NK-92 treated with Interleukin-12 subunit alpha and Interleukin-12 subunit beta, amount 100 ng/mL, for 24 hours (cell line): ENCODE measurements at regions not wholly inside any gene's neighbourhood (a gene's known extent, or its start where the extent isn't known, plus 50 kb on each side); places are given as distances from the start of the nearest gene placed in this dataset.

Source experiments
- DNase-seq: peaks from one replicate; lab custom pipeline; 2025; lab: John Stamatoyannopoulos, UW

GRCh38 chr11:109864151-109864661 lies 229.0 kb upstream of the ZC3H12C start:
- no peak for DNase-seq

DNA sequence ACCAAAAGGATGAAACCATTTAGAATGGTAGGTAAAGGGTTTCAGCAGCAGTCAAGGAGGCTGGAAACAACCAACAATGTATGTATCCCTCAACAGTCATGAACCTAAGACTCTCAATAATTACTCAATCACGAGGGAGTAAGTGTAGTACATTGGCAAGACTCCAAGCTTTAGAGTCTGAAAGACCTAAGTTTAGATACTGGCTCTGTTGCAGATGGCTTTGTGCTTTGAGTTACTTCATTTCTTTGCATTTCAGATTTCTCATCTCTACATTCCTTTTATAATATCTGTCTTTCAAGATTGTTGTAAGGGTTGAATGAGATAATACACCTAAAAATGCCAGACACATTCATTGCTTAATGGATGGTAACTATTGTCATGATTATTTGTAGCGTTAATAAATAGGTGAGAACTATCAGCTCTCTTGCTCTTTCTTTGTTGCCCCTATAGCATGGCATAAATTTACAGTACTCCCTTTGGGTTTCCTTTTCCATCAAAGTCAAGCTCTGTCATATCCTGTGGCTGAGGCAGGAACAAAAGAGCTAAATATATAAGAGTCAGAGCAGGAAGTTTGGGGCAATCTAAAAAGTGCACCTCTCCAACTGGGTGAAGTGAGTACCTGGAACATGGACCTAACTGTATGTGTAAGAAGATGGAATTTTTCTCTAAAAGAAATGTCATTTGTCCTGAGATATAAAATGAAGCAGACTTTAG lies 228.2 kb upstream of the ZC3H12C start:
- DNase-seq = no peak

DNA sequence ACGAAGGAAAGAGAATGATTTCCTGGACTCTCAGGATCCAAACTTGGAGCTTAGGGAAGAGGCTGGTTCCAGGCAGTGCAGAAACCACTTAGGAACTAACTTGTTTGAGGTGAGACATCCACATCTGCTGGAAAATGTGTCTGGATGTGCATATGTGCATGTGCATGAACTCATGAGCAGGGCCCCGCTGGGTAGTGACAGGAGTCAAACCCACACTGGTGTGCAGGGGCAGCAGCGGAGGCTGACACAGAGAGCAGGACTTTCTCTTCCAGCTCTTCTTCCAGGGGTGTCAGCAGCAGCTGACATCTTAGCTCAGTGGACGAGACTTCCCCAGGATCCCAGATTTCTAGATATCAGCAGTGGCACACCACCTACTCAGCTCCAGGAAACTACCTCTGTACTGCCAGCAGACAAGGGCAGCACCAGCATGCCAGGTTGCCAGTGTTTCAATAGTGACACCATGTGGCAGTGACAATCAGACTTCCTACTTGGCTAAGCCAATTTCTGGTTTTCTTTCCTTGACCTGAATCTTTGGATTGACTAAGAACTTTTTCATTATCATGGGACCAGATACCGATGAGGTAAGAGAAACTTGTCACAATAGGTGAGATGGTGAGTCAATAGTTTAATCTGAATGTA lies 227.5 kb upstream of the ZC3H12C start:
- DNase-seq = no peak

DNA sequence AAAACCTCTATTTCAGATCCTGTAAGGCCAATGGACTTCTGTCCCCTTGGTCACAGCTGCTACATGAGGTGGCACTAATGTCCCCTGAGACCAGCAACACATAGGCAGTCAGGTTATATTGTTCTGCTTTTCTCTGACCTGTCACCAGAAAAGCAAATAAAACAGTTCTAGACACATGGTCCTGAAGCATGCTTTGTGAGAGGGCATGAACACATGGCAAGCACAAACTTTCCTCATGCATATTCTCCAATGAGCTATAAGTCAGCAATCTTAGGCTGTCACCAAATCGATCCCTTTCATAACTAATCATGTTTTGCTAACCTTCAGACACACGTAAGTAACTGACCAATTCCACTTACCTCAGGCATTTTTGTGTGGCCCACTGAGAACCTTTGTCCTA lies 225.4 kb upstream of the ZC3H12C start:
- DNase-seq = no peak

- DNase-seq = no peak
Observed at GRCh38 chr11:109869536-109869935, 223.7 kb upstream of the ZC3H12C start.

DNA sequence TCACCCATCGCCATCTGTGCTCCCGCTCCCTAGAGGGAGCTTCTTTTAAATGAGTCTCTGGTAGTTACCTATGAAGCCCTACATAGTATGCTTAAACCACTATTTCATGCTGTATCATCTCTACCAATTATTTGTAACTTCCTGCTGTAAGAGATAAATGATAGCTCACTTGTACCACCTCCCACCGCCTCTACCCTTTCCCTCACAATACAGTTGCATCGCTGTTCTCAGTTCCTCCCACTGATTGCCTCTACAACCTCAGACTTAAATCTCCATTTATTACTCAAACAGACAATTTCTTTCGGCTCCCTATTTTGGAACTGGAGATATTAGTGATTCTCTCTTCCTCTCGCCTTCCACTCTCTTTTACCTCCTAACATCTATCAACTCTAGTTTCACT lies 222.9 kb upstream of the ZC3H12C start:
- DNase-seq = no peak

DNA sequence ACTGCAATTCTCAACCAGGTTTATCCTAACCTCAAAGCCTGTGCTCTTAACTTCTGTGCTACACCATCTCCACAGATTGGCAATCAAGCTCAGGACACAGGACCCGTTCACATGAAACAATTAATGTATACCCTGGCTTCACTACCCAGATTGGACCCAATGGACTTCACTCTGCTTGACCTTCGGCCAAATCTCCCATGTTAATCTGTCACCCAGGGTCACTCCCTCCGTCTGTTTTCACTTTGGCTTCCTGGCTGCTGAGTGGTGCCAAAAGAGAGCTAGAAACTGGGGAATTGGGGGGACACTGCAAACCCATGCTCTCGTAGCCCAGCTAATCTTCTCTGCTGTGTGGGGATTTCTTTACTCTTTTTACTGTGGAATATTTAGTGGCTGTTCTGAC lies 216.1 kb upstream of the ZC3H12C start:
- no peak for DNase-seq

DNA sequence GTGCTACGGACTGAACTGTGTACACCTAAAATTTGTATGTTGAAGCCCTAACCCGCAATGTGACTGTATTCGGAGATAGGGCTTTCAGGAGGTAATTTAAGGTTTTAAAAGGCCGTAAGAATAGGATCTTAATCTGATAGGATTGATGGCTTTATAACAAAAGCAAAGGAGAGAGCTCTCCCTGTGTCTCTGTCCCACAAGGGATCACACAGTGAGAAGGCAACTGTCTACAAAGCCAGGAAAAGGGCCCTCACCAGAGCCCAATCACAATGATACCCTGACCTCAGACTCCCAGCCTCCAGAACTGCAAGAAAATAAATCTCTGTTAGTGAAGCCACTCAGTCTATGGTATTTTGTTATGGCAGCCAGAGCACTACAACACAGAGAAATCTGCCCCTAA lies 208.7 kb upstream of the ZC3H12C start:
- no peak for DNase-seq

DNA sequence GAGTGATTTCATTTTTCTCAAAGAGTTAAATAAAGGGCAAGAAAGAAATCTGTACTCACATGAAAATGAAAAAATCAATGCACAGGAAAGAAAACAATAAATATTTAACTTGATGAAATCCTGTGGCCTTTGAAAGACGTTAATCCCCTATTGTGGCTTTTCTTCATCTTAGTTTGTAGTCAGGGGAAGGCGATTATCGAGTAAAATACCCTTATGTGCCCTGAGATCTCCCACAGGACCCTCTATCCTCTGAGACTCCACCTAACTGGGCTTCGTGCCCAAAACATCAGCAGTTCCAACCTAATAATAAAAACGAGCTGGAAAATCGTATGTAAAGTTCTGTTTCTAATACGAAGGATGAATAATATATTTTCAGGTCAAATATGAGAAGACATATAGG lies 208.2 kb upstream of the ZC3H12C start:
- DNase-seq = no peak

DNA sequence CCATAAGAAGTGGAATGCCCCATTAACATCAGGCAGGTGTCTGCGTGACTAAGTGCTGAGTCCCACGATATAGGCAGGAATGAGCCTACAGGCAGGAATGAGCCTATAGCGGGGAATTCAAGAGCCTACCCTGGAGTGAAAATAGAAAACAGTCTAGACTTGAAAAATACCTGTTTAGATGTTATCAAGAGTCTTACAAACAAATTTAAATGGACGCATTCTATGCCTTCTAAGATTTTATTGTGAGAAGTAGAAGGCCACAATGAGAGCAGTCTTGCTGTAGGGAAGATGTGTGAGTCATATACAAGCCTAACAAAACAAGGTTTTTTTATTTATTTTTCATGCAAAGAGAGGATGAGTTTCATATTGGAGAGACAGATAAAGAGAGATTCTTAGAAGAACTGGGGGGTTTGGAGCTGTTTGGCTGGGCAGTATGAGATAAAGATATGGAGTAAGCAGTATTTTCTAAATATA lies 200.8 kb upstream of the ZC3H12C start:
- DNase-seq = no peak

DNA sequence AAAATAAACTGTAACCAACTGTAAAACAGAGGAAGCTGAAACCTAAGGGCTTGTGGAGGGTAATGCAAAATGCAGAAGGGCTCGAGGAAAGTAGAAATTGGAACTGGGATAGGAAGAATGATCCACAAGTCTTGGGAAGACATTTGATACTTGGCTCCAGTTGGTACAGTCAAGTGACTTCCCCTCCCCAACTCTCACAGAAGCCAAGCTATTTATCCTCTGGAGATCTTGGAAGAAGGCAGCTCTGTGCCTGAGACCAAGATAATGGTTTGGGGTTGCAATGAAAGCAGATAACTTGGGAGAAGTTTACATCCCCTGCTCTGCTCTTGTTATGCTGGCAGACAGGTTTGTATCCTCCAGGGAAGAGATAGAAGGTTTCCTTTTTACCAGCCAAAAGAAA lies 198.9 kb upstream of the ZC3H12C start:
- no peak for DNase-seq

DNA sequence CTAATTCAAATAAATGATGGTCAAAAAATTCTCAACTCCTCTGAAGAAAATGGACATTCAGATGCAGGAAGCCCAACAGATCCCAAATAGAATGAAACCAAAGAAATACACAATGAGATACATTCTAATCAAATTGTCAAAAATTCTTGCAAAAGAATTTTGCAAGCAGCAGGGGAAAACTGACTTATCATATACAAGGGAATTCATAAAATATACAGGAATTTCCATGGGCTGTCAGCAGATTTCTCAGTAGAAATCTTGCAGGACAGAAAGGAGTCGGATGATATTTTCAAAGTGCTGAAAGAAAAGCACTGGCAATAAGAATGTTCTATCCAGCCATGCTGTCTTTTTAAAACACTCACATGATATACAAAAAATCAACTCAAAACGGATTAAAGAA lies 194.6 kb upstream of the ZC3H12C start:
- no peak for DNase-seq

DNA sequence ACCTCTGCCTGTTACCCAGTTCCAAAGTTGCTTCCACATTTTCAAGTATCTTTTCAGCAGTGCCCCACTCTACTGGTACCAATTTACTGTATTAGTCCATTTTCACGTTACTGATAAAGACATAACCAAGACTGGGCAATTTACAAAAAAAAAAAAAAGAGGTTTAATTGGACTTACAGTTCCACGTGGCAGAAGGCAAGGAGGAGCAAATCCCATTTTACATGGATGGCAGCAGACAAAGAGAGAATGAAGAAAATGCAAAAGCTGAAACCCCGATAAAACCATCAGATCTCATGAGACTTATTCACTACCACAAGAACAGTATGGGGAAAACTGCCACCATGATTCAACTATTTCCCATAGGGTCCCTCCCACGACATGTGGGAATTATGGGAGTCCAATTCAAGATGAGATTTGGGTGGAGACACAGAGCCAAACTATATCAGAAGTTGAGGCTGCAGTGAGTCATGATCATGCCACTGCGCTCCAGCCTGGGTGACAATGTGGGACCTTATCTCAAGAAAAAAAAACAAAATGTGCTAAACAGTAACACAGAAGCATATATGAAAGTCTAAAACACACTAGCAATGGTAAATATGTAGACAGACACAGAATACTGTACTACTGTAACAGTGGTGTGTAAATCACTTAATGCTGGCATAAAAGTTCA lies 190.3 kb upstream of the ZC3H12C start:
- DNase-seq = no peak

- no peak for DNase-seq
Observed at GRCh38 chr11:109911488-109911887, 181.7 kb upstream of the ZC3H12C start.

GRCh38 chr11:109914038-109914437 lies 179.2 kb upstream of the ZC3H12C start:
- DNase-seq = no peak

GRCh38 chr11:109914809-109915653 lies 178.2 kb upstream of the ZC3H12C start:
- DNase-seq = no peak

DNA sequence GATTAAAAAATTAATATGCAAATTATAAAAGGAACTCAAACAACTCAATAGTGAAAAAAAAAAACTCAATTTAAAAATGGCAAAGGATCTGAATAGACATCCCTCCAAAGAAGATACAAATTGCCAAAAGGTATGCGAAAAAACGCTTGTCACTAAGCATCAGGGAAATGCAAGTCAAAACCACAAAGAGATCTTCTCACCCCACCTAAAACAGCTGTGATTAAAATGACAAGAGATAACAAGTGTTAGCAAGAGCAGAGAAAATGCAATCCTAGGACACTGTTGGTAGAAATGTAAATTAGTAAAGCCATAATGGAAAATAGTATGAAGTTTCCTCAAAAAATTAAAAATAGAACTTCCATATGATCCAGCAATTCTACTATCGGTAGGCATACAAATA lies 166.3 kb upstream of the ZC3H12C start:
- no peak for DNase-seq

GRCh38 chr11:109929308-109929707 lies 163.9 kb upstream of the ZC3H12C start:
- no peak for DNase-seq

- no peak for DNase-seq
Observed at GRCh38 chr11:109933126-109933525, 160.1 kb upstream of the ZC3H12C start.

DNA sequence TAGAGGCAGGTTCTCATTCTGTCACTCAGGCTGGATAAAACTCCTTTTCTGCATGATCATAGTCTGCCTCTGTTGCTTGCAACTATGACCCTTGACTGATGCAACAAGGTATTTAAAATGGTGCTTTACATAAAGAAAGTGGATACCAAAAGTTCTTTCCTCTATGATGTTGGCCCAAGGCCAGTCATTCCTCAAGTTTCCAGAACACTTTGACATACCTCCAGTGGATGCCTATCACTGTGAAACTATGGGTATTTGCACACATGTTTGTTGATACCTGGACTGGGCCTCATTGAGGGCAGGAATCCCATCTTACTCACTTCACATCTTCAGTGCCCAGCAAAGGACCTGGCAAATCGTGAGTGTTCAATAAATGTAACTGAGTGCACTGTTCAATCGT lies 159.0 kb upstream of the ZC3H12C start:
- no peak for DNase-seq

GRCh38 chr11:109936661-109937180 lies 156.5 kb upstream of the ZC3H12C start:
- DNase-seq = no peak

DNA sequence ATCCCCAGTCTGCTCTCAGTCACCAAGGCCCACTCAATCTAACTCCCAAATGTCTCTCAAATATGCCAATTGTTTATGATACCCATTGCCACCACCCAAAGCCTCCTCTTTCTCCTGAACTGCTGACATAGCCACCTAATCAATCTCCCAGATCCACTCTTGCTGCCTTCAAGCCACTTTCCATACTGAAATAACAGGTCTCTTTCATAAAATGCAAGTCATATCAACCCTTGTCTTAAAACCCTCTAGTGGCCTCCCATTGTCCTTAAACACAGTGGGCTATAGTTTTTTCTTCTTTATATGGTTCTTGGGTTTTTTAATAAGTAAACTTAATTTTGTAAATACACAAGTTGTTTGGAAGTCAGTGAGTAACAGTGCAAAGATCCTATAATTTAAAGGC lies 155.2 kb upstream of the ZC3H12C start:
- no peak for DNase-seq
